Lower lobe of right lung (tissue), 2 donors: ENCODE measurements at regions not wholly inside any gene's neighbourhood (a gene's known extent, or its start where the extent isn't known, plus 50 kb on each side); places are given as distances from the start of the nearest gene placed in this dataset.

ENCODE experiments used
- ATAC-seq, 2 donors: fragments of 200-7000 bp; cut with Tn5 transposase; one replicate each; pipeline ENCODE4 v1.9.1; 2020 to 2022; ENCODE audit warnings: mild to moderate bottlenecking in 2 of 2, moderate library complexity in 2 of 2
- DNase-seq: peaks from one replicate; pipeline ENCODE4 v3.0.0-alpha.2; 2020
- H3K27ac ChIP-seq: fragments of 200-600 bp; one replicate; pipeline ENCODE4 v1.8.0; 2022
- H3K27me3 ChIP-seq: fragments of 200-600 bp; one replicate; pipeline ENCODE4 v1.8.0; 2022; ENCODE audit warnings: low read depth
- H3K36me3 ChIP-seq: fragments of 200-600 bp; one replicate; pipeline ENCODE4 v1.8.0; 2022; ENCODE audit warnings: mild to moderate bottlenecking
- H3K4me1 ChIP-seq: fragments of 200-600 bp; one replicate; pipeline ENCODE4 v1.8.0; 2022
- H3K4me3 ChIP-seq: fragments of 200-600 bp; one replicate; pipeline ENCODE4 v1.8.0; 2022; ENCODE audit warnings: mild to moderate bottlenecking
- H3K9me3 ChIP-seq: fragments of 200-600 bp; one replicate; pipeline ENCODE4 v1.8.0; 2022
- CTCF ChIP-seq: fragments of 200-600 bp; IDR thresholded peaks from one replicate; pipeline ENCODE4 v1.8.0; 2022; ENCODE audit warnings: antibody characterized with exemption, mild to moderate bottlenecking
- intact Hi-C: fragments of 100-400 bp; cut with DNase I; formaldehyde crosslinking; loops from one replicate; pipeline ENCODE4 v1.11.0; 2022
- donor health status: DM: no; HTN: yes; CAD: no; lungs with severe emphysema.

- no peaks in the 10 kb centered on the region for H3K4me1 ChIP-seq
- H3K36me3 ChIP-seq, result no peaks in the 10 kb centered on the region
- DNase-seq (no peak), ATAC-seq (no peak)
- no peak overlapping the region for H3K4me3 ChIP-seq
- H3K9me3 ChIP-seq, result no peaks in the 10 kb centered on the region
- TF ChIP-seq CTCF, result no peak
- H3K27me3 ChIP-seq, result no peaks in the 10 kb centered on the region
- intact Hi-C loops, result no loop called here
- H3K27ac ChIP-seq, result no peak overlapping the region
Measured at GRCh38 chr5:4420177-4420576, 720.0 kb upstream of the ADAMTS16 start.

GRCh38 chr5:4420681-4421080, 719.4 kb upstream of the ADAMTS16 start:
- no peak for TF ChIP-seq CTCF
- no peaks in the 10 kb centered on the region for H3K36me3 ChIP-seq
- no peaks in the 10 kb centered on the region for H3K27me3 ChIP-seq
- no peaks in the 10 kb centered on the region for H3K9me3 ChIP-seq
- ATAC-seq (no peak), DNase-seq (no peak)
- no peak overlapping the region for H3K27ac ChIP-seq
- H3K4me1 ChIP-seq, result no peaks in the 10 kb centered on the region
- no peak overlapping the region for H3K4me3 ChIP-seq
- intact Hi-C loops, result no loop called here

GRCh38 chr5:4422247-4422646, 717.9 kb upstream of the ADAMTS16 start:
- Histone ChIP-seq H3K4me3 (no peak overlapping the region), H3K9me3 (no peaks in the 10 kb centered on the region), H3K4me1 (no peaks in the 10 kb centered on the region), H3K27me3 (no peaks in the 10 kb centered on the region), H3K27ac (no peak overlapping the region), H3K36me3 (no peaks in the 10 kb centered on the region)
- intact Hi-C loops, result no loop called here
- ATAC-seq, result no peak
- no peak for TF ChIP-seq CTCF
- DNase-seq, result no peak

GRCh38 chr5:4424895-4425294, 715.2 kb upstream of the ADAMTS16 start:
- Histone ChIP-seq H3K4me3 (no peak overlapping the region), H3K9me3 (no peaks in the 10 kb centered on the region), H3K27me3 (no peaks in the 10 kb centered on the region), H3K4me1 (no peaks in the 10 kb centered on the region), H3K36me3 (no peaks in the 10 kb centered on the region), H3K27ac (no peak overlapping the region)
- intact Hi-C loops, result no loop called here
- DNase-seq (no peak), ATAC-seq (no peak)
- no peak for TF ChIP-seq CTCF

GRCh38 chr5:4440536-4440935, 699.6 kb upstream of the ADAMTS16 start:
- H3K27ac ChIP-seq, result no peak overlapping the region
- no peak for TF ChIP-seq CTCF
- H3K9me3 ChIP-seq, result no peaks in the 10 kb centered on the region
- no peak for DNase-seq
- H3K27me3 ChIP-seq, result no peaks in the 10 kb centered on the region
- no peaks in the 10 kb centered on the region for H3K36me3 ChIP-seq
- no peak overlapping the region for H3K4me3 ChIP-seq
- intact Hi-C loops, result no loop called here
- H3K4me1 ChIP-seq, result no peaks in the 10 kb centered on the region
- no peak for ATAC-seq

- intact Hi-C loops, result no loop called here
- ATAC-seq, result no peak
- H3K27me3 ChIP-seq, result no peaks in the 10 kb centered on the region
Measured at GRCh38 chr5:4442221-4442620, 697.9 kb upstream of the ADAMTS16 start.

More at GRCh38 chr5:4442221-4442620, 697.9 kb upstream of the ADAMTS16 start:
- no peaks in the 10 kb centered on the region for H3K4me1 ChIP-seq
- peaks cover 7% of the 10 kb centered on the region for H3K9me3 ChIP-seq
- no peaks in the 10 kb centered on the region for H3K36me3 ChIP-seq
- no peak for TF ChIP-seq CTCF
- no peak overlapping the region for H3K4me3 ChIP-seq
- DNase-seq, result no peak
- H3K27ac ChIP-seq, result no peak overlapping the region
